ENCODE measurements at regions not wholly inside any gene's neighbourhood (a gene's known extent, or its start where the extent isn't known, plus 50 kb on each side); places are given as distances from the start of the nearest gene placed in this dataset.

GRCh38 chr7:22052674-22053365, 107.1 kb upstream of the CDCA7L start:
- Histone ChIP-seq H3K4me2 (ENCODE audit: low read length) (no peak overlapping the region), H3K4ac (ENCODE audit: low read depth, low read length) (no peak overlapping the region), H2BK15ac (replicated peaks; ENCODE audit: low read depth) (no peak overlapping the region), H3K79me1 (ENCODE audit: low read length) (no peaks in the 10 kb centered on the region), H3K56ac (ENCODE audit: low read length) (no peak overlapping the region), H3K27me3 (ENCODE audit: insufficient read depth, low read length, poor library complexity) (no peaks in the 10 kb centered on the region), H3K4me3 (ENCODE audit: low read length) (no peak overlapping the region), H3K4me1 (ENCODE audit: control insufficient read depth, low read depth, low read length) (no peaks in the 10 kb centered on the region), H2BK5ac (ENCODE audit: low read length) (no peak overlapping the region), H3K9ac (ENCODE audit: low read length) (no peak overlapping the region), H2BK120ac (ENCODE audit: low read depth, low read length) (no peak overlapping the region), H3K79me2 (ENCODE audit: control insufficient read depth, insufficient read depth, low read length) (no peaks in the 10 kb centered on the region), H4K5ac (ENCODE audit: low read length) (no peak overlapping the region), H3K18ac (ENCODE audit: low read length) (no peak overlapping the region), H3K27ac (ENCODE audit: low read depth, low read length) (no peak overlapping the region), H4K8ac (ENCODE audit: low read depth, low read length) (no peak overlapping the region), H3K36me3 (ENCODE audit: control insufficient read depth, insufficient read depth, low read length) (no peaks in the 10 kb centered on the region), H2AK5ac (ENCODE audit: low read length) (no peak overlapping the region), H3K23ac (ENCODE audit: low read length) (no peak overlapping the region)
- no peak for DNase-seq
- no CpG with 5 or more reads among the region's 9 CpGs for WGBS (ENCODE audit: extremely low coverage, insufficient coverage, low lambda C conversion rate)

GRCh38 chr7:22051886-22052673, 106.4 kb upstream of the CDCA7L start:
- Histone ChIP-seq H4K8ac (ENCODE audit: low read depth, low read length) (no peak overlapping the region), H2AK5ac (ENCODE audit: low read length) (no peak overlapping the region), H3K9ac (ENCODE audit: low read length) (no peak overlapping the region), H3K27ac (ENCODE audit: low read depth, low read length) (no peak overlapping the region), H3K23ac (ENCODE audit: low read length) (no peak overlapping the region), H2BK5ac (ENCODE audit: low read length) (no peak overlapping the region), H3K4me2 (ENCODE audit: low read length) (no peak overlapping the region), H3K36me3 (ENCODE audit: control insufficient read depth, insufficient read depth, low read length) (no peaks in the 10 kb centered on the region), H3K27me3 (ENCODE audit: insufficient read depth, low read length, poor library complexity) (no peaks in the 10 kb centered on the region), H4K5ac (ENCODE audit: low read length) (no peak overlapping the region), H3K79me2 (ENCODE audit: control insufficient read depth, insufficient read depth, low read length) (no peaks in the 10 kb centered on the region), H3K4ac (ENCODE audit: low read depth, low read length) (no peak overlapping the region), H3K18ac (ENCODE audit: low read length) (no peak overlapping the region), H3K4me1 (ENCODE audit: control insufficient read depth, low read depth, low read length) (no peaks in the 10 kb centered on the region), H3K4me3 (ENCODE audit: low read length) (no peak overlapping the region), H3K56ac (ENCODE audit: low read length) (no peak overlapping the region), H2BK15ac (replicated peaks; ENCODE audit: low read depth) (no peak overlapping the region), H3K79me1 (ENCODE audit: low read length) (no peaks in the 10 kb centered on the region), H2BK120ac (ENCODE audit: low read depth, low read length) (no peak overlapping the region)
- no peak for DNase-seq
- no CpG with 5 or more reads among the region's 14 CpGs for WGBS (ENCODE audit: extremely low coverage, insufficient coverage, low lambda C conversion rate)

- H3K4me3 ChIP-seq (ENCODE audit: low read length): no peak overlapping the region
Observed at GRCh38 chr7:22049766-22050500, 104.2 kb upstream of the CDCA7L start.

GRCh38 chr7:22043367-22043766, 97.7 kb upstream of the CDCA7L start:
- H4K5ac ChIP-seq (ENCODE audit: low read length): no peak overlapping the region
- no CpG with 5 or more reads among the region's 5 CpGs for WGBS (ENCODE audit: extremely low coverage, insufficient coverage, low lambda C conversion rate)
- H3K79me1 ChIP-seq (ENCODE audit: low read length): no peaks in the 10 kb centered on the region
- DNase-seq: no peak
- H3K27me3 ChIP-seq (ENCODE audit: insufficient read depth, low read length, poor library complexity): no peaks in the 10 kb centered on the region
- H3K56ac ChIP-seq (ENCODE audit: low read length): no peak overlapping the region
- H3K79me2 ChIP-seq (ENCODE audit: control insufficient read depth, insufficient read depth, low read length): no peaks in the 10 kb centered on the region
- H2BK15ac ChIP-seq (replicated peaks; ENCODE audit: low read depth): no peak overlapping the region
- H3K27ac ChIP-seq (ENCODE audit: low read depth, low read length): no peak overlapping the region
- no peak overlapping the region for H3K23ac ChIP-seq (ENCODE audit: low read length)
- no peak overlapping the region for H2BK120ac ChIP-seq (ENCODE audit: low read depth, low read length)
- no peaks in the 10 kb centered on the region for H3K36me3 ChIP-seq (ENCODE audit: control insufficient read depth, insufficient read depth, low read length)
- no peak overlapping the region for H3K4ac ChIP-seq (ENCODE audit: low read depth, low read length)
- no peak overlapping the region for H3K18ac ChIP-seq (ENCODE audit: low read length)
- H3K4me1 ChIP-seq (ENCODE audit: control insufficient read depth, low read depth, low read length): no peaks in the 10 kb centered on the region
- no peak overlapping the region for H3K4me3 ChIP-seq (ENCODE audit: low read length)
- H3K4me2 ChIP-seq (ENCODE audit: low read length): no peak overlapping the region
- no peak overlapping the region for H4K8ac ChIP-seq (ENCODE audit: low read depth, low read length)
- H3K9ac ChIP-seq (ENCODE audit: low read length): no peak overlapping the region
- no peak overlapping the region for H2BK5ac ChIP-seq (ENCODE audit: low read length)
- no peak overlapping the region for H2AK5ac ChIP-seq (ENCODE audit: low read length)

More at GRCh38 chr7:22049766-22050500, 104.2 kb upstream of the CDCA7L start:
- Histone ChIP-seq H4K5ac (ENCODE audit: low read length) (no peak overlapping the region), H2BK15ac (replicated peaks; ENCODE audit: low read depth) (no peak overlapping the region), H4K8ac (ENCODE audit: low read depth, low read length) (no peak overlapping the region), H3K23ac (ENCODE audit: low read length) (no peak overlapping the region), H3K27ac (ENCODE audit: low read depth, low read length) (no peak overlapping the region), H3K9ac (ENCODE audit: low read length) (no peak overlapping the region), H3K4me2 (ENCODE audit: low read length) (no peak overlapping the region), H3K36me3 (ENCODE audit: control insufficient read depth, insufficient read depth, low read length) (no peaks in the 10 kb centered on the region), H2BK5ac (ENCODE audit: low read length) (no peak overlapping the region), H3K27me3 (ENCODE audit: insufficient read depth, low read length, poor library complexity) (no peaks in the 10 kb centered on the region), H3K79me2 (ENCODE audit: control insufficient read depth, insufficient read depth, low read length) (no peaks in the 10 kb centered on the region), H3K4ac (ENCODE audit: low read depth, low read length) (no peak overlapping the region), H2BK120ac (ENCODE audit: low read depth, low read length) (no peak overlapping the region), H3K4me1 (ENCODE audit: control insufficient read depth, low read depth, low read length) (no peaks in the 10 kb centered on the region), H3K79me1 (ENCODE audit: low read length) (no peaks in the 10 kb centered on the region), H3K56ac (ENCODE audit: low read length) (no peak overlapping the region), H3K18ac (ENCODE audit: low read length) (no peak overlapping the region), H2AK5ac (ENCODE audit: low read length) (no peak overlapping the region)
- no peak for DNase-seq
- no CpG with 5 or more reads among the region's 17 CpGs for WGBS (ENCODE audit: extremely low coverage, insufficient coverage, low lambda C conversion rate)

GRCh38 chr7:22040923-22041595, 95.4 kb upstream of the CDCA7L start:
- Histone ChIP-seq H3K79me1 (ENCODE audit: low read length) (no peaks in the 10 kb centered on the region), H2BK15ac (replicated peaks; ENCODE audit: low read depth) (no peak overlapping the region), H3K9ac (ENCODE audit: low read length) (no peak overlapping the region), H2AK5ac (ENCODE audit: low read length) (no peak overlapping the region), H3K56ac (ENCODE audit: low read length) (no peak overlapping the region), H3K18ac (ENCODE audit: low read length) (no peak overlapping the region), H3K27me3 (ENCODE audit: insufficient read depth, low read length, poor library complexity) (no peaks in the 10 kb centered on the region), H4K5ac (ENCODE audit: low read length) (no peak overlapping the region), H2BK120ac (ENCODE audit: low read depth, low read length) (no peak overlapping the region), H3K23ac (ENCODE audit: low read length) (no peak overlapping the region), H3K4me3 (ENCODE audit: low read length) (no peak overlapping the region), H3K4ac (ENCODE audit: low read depth, low read length) (no peak overlapping the region), H3K27ac (ENCODE audit: low read depth, low read length) (no peak overlapping the region), H2BK5ac (ENCODE audit: low read length) (no peak overlapping the region), H3K4me2 (ENCODE audit: low read length) (no peak overlapping the region), H4K8ac (ENCODE audit: low read depth, low read length) (no peak overlapping the region), H3K36me3 (ENCODE audit: control insufficient read depth, insufficient read depth, low read length) (no peaks in the 10 kb centered on the region), H3K79me2 (ENCODE audit: control insufficient read depth, insufficient read depth, low read length) (no peaks in the 10 kb centered on the region), H3K4me1 (ENCODE audit: control insufficient read depth, low read depth, low read length) (no peaks in the 10 kb centered on the region)
- WGBS (ENCODE audit: extremely low coverage, insufficient coverage, low lambda C conversion rate): 100% methylated on average over 1 of the region's 4 CpGs
- DNase-seq: no peak
